K562 (cell line): ENCODE measurements at regions not wholly inside any gene's neighbourhood (a gene's known extent, or its start where the extent isn't known, plus 50 kb on each side); places are given as distances from the start of the nearest gene placed in this dataset.
A peak's percentile ranks its signal among the peaks of the same experiment; 100 is the strongest.

Source experiments
- ATAC-seq: fragments of 200-7000 bp; cut with Tn5 transposase; 3 replicates; pipeline ENCODE4 v1.9.1; 2020; ENCODE audit warnings: moderate library complexity
- BruUV-seq: library from RNA; stranded (reverse); fragments of 400-500 nt; replicated peaks from 2 replicates; lab custom pipeline; 2021; lab: Mats Ljungman, UMichigan
- CTCF ChIA-PET: fragments of 300-600 bp; formaldehyde crosslinking; extraction: SDS; loops from one replicate; lab custom pipeline; 2021; ENCODE audit warnings: low intra/inter-chr PET ratio; lab: Yijun Ruan, JAX
- POLR2A ChIA-PET: fragments of 300-600, 350-650 bp; sonication (Branson Sonifier 250); formaldehyde crosslinking; extraction: SDS; loops from one replicate; lab custom pipeline; 2021; ENCODE audit warnings: antibody characterized with exemption, inconsistent platforms; lab: Yijun Ruan, JAX
- DNase-seq, 4 experiments: peaks; one replicate each; pipeline versions ENCODE4 v3.0.0 to v3.0.0-alpha.2; 2011 to 2018; ENCODE audit warnings: low spot score in 3 of 4, mixed read lengths in 3 of 4; ENCODE audit errors: extremely low read depth in 1 of 4
- FAIRE-seq: peaks from 2 replicates; lab custom pipeline; 2011; peaks lifted over from hg19 to GRCh38; lab: Jason Lieb, UNC
- H2AFZ ChIP-seq: 2 replicates; pipeline ENCODE4 v1.6.0; 2011; ENCODE audit warnings: low read depth, low read length, control low read depth, inconsistent platforms
- H3K27ac ChIP-seq: fragments of 200-600 bp; 3 replicates; pipeline ENCODE4 v1.8.0; 2011; ENCODE audit warnings: low read depth, mild to moderate bottlenecking, control low read depth, inconsistent platforms, low read length, moderate library complexity, mixed read lengths; ENCODE audit errors: extremely low read depth
- H3K27me3 ChIP-seq, 2 experiments: fragments of 300-600 bp in 1 of 2; 2 replicates in 1 of 2; 3 replicates in 1 of 2; pipeline versions ENCODE4 v1.6.0 to v1.8.0; 2011; ENCODE audit warnings: inconsistent platforms in 2 of 2, low read length in 2 of 2, mild to moderate bottlenecking in 1 of 2, mixed read lengths in 1 of 2, moderate library complexity in 1 of 2; ENCODE audit not compliant: control insufficient read depth in 2 of 2, insufficient read depth in 2 of 2
- H3K36me3 ChIP-seq: fragments of 300-600 bp; 3 replicates; pipeline ENCODE4 v1.8.0; 2011; ENCODE audit warnings: mild to moderate bottlenecking, low read length, inconsistent platforms; ENCODE audit not compliant: control insufficient read depth, insufficient read depth
- H3K4me1 ChIP-seq, 2 experiments: fragments of 200-600 bp in 1 of 2; replicated peaks in 1 of 2; 2 replicates in 1 of 2; 3 replicates in 1 of 2; pipeline versions ENCODE4 v1.5.1 to v1.8.0; 2011; ENCODE audit warnings: inconsistent platforms in 2 of 2, low read length in 2 of 2, mild to moderate bottlenecking in 1 of 2, mixed read lengths in 1 of 2, moderate library complexity in 1 of 2; ENCODE audit not compliant: control insufficient read depth in 2 of 2, insufficient read depth in 2 of 2
- H3K4me2 ChIP-seq: 2 replicates; pipeline ENCODE4 v1.6.1; 2011; ENCODE audit warnings: low read length, control low read depth, inconsistent platforms, mixed read lengths; ENCODE audit not compliant: insufficient read depth
- H3K4me3 ChIP-seq: fragments of 200-600 bp; sonication (generic), shearing (Covaris generic); 2 replicates; pipeline ENCODE4 v1.5.1; 2016; ENCODE audit warnings: control low read depth, inconsistent platforms
- H3K79me2 ChIP-seq: fragments of 200-600 bp; 3 replicates; pipeline ENCODE4 v1.8.0; 2011; ENCODE audit warnings: low read length, inconsistent platforms; ENCODE audit not compliant: control insufficient read depth, insufficient read depth
- H3K9ac ChIP-seq, 2 experiments: 2 replicates each; pipeline versions ENCODE4 v1.6.0 to v1.6.1; 2011; ENCODE audit warnings: low read depth in 2 of 2, low read length in 2 of 2, control low read depth in 1 of 2, inconsistent platforms in 1 of 2, mild to moderate bottlenecking in 1 of 2, mixed read lengths in 1 of 2; ENCODE audit not compliant: insufficient read depth in 1 of 2
- H3K9me1 ChIP-seq: one replicate; pipeline ENCODE4 v1.6.0; 2011; ENCODE audit warnings: inconsistent platforms, mild to moderate bottlenecking, low read length, moderate library complexity; ENCODE audit not compliant: control insufficient read depth, insufficient read depth
- H3K9me3 ChIP-seq: replicated peaks from 2 replicates; pipeline ENCODE4 v1.5.1; 2011; ENCODE audit warnings: low read depth, low read length, inconsistent platforms; ENCODE audit not compliant: control insufficient read depth, insufficient read depth
- H4K20me1 ChIP-seq: replicated peaks from 2 replicates; pipeline ENCODE4 v1.6.1; 2011; ENCODE audit warnings: low read length, inconsistent platforms, mixed read lengths; ENCODE audit not compliant: control insufficient read depth, insufficient read depth
- BRF1 ChIP-seq: IDR thresholded peaks from 3 replicates; pipeline ENCODE4 v1.6.1; 2011; ENCODE audit warnings: borderline replicate concordance, mild to moderate bottlenecking; ENCODE audit not compliant: insufficient read length; ENCODE audit errors: extremely low read depth
- ETV5 ChIP-seq: sonication (generic); formaldehyde crosslinking; IDR thresholded peaks from 2 replicates; pipeline ENCODE4 v1.4.0; 2020; ENCODE audit warnings: low read depth, mild to moderate bottlenecking, missing genetic modification reagents
- FOSL1 ChIP-seq: fragments of 200-800 bp; sonication (Bioruptor generic); conservative IDR thresholded peaks from 2 replicates; pipeline ENCODE4 v1.6.1; 2016; ENCODE audit warnings: missing genetic modification characterization, missing compliant biosample characterization
- YY1 ChIP-seq, 3 experiments: IDR thresholded peaks; 2 replicates each; pipeline ENCODE4 v1.6.1; 2011; ENCODE audit warnings: low read length in 2 of 3, mild to moderate bottlenecking in 2 of 3, moderate library complexity in 2 of 3, borderline replicate concordance in 1 of 3, control low read depth in 1 of 3, low read depth in 1 of 3; ENCODE audit not compliant: insufficient read depth in 3 of 3, insufficient replicate concordance in 2 of 3, control insufficient read depth in 1 of 3, insufficient read length in 1 of 3; ENCODE audit errors: extremely low read depth in 1 of 3
- WGBS: fragments of 100-300 bp; shearing (Covaris generic); methylation state at CpG from one replicate; pipeline ENCODE4 v1.1.6; 2016; ENCODE audit warnings: low coverage, mixed read lengths; ENCODE audit not compliant: insufficient coverage; ENCODE audit errors: missing lambda C conversion rate; 5-methylcytosine and 5-hydroxymethylcytosine counted together
- in situ Hi-C: fragments of 300-500 bp; cut with MboI; formaldehyde crosslinking; loops from 4 replicates; pipeline ENCODE4 v1.15.0; 2018; ENCODE audit warnings: inconsistent platforms, mixed read lengths
- intact Hi-C: fragments of 100-400 bp; cut with micrococcal nuclease; formaldehyde crosslinking; loops from 2 replicates; pipeline ENCODE4 v1.14.2; 2022
- TF ChIP-seq, protein P1 (sequence below): fragments of 150-350 bp; conservative IDR thresholded peaks from 2 replicates; pipeline ENCODE4 v1.6.1; 2014; ENCODE audit warnings: low read length
- TF ChIP-seq, protein P2 (sequence below): sonication (generic); formaldehyde crosslinking; IDR thresholded peaks from 2 replicates; pipeline ENCODE4 v1.8.0; 2022; ENCODE audit warnings: mild to moderate bottlenecking, low read depth, missing genetic modification reagents

DNA sequence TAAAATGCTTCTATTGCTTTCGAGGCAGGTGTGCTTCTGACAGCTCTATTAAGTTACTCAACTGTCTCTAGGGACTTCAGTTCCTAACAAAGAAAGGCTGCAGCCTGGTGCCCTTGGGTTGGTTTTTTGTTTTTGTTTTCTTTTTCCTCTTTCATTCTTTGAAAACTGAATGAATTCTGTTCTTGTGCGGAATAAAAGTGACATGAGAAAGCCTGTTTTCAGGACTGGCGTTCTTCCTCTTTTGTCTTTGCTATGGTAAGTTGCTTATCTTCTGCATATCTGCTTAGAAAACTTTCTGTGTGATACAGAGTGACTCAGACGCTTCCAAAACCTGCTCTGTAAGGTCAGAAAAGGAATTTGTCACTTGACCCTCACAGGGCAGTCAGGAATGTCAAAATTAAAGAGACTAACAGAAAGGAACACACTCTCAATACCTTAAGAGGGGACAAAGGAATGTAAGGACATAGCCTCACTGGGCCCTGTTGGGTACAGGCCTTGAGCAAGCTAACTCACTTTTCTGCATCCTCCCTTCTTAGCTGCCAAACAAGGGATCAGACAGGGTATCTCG is 56.2 kb upstream of the NHSL1 start:
- no peaks in the 10 kb centered on the region for H3K79me2 ChIP-seq
- no TSS peak for BruUV-seq
- CTCF ChIA-PET, result no interaction called here
- DNase-seq (no peak), FAIRE-seq (no peak), ATAC-seq (no peak)
- no peak overlapping the region for H3K4me2 ChIP-seq
- no peaks in the 10 kb centered on the region for H3K9me1 ChIP-seq
- no peak overlapping the region for H3K4me3 ChIP-seq
- no peaks in the 10 kb centered on the region for H3K4me1 ChIP-seq
- in situ Hi-C loops (no loop called here), intact Hi-C loops (no loop called here)
- TF ChIP-seq ETV5 (CRISPR knock-in tag) (no peak), FOSL1 (tag) (0 out of 2 replicates have a peak, but pooled peaks have one; percentile 43)
- H3K27ac ChIP-seq, result no peak overlapping the region
- 0% methylated on average over 5 of the region's 5 CpGs for WGBS
- POLR2A ChIA-PET, result no interaction called here
- H2AFZ ChIP-seq, result no peak overlapping the region
- no peaks in the 10 kb centered on the region for H4K20me1 ChIP-seq
- H3K36me3 ChIP-seq, result no peaks in the 10 kb centered on the region
- no peaks in the 10 kb centered on the region for H3K9me3 ChIP-seq
- peaks cover 5 to 14% of the 10 kb centered on the region in 2 experiments; a peak in 2 of 5 replicates for H3K27me3 ChIP-seq
- no peak overlapping the region for H3K9ac ChIP-seq

DNA sequence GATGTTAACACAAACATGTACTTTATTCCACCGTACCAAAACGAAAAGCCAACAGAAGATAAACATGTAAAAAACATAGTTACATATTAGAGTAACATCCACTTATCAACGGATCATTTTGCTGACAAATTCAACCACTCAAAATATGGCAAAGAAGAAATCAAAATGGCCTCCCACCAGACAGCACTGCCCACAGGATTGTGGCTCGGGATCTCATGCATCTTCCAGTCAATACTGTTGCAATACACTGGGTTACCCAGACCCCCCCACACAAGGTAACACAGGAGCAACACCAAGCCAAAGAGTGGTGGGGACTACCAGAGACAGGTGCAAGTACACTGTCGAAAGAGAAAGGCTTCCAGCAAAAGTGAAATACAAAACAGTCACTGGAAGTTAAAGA is 57.9 kb upstream of the NHSL1 start:
- H2AFZ ChIP-seq, result no peak overlapping the region
- no peaks in the 10 kb centered on the region for H3K36me3 ChIP-seq
- no peak overlapping the region for H3K9ac ChIP-seq
- H3K9me3 ChIP-seq, result no peaks in the 10 kb centered on the region
- FAIRE-seq (no peak), ATAC-seq (no peak), DNase-seq (no peak)
- no peak overlapping the region for H3K27ac ChIP-seq
- H3K9me1 ChIP-seq, result no peaks in the 10 kb centered on the region
- H3K4me3 ChIP-seq, result no peak overlapping the region
- CTCF ChIA-PET, result no interaction called here
- TF ChIP-seq, protein P1, sequence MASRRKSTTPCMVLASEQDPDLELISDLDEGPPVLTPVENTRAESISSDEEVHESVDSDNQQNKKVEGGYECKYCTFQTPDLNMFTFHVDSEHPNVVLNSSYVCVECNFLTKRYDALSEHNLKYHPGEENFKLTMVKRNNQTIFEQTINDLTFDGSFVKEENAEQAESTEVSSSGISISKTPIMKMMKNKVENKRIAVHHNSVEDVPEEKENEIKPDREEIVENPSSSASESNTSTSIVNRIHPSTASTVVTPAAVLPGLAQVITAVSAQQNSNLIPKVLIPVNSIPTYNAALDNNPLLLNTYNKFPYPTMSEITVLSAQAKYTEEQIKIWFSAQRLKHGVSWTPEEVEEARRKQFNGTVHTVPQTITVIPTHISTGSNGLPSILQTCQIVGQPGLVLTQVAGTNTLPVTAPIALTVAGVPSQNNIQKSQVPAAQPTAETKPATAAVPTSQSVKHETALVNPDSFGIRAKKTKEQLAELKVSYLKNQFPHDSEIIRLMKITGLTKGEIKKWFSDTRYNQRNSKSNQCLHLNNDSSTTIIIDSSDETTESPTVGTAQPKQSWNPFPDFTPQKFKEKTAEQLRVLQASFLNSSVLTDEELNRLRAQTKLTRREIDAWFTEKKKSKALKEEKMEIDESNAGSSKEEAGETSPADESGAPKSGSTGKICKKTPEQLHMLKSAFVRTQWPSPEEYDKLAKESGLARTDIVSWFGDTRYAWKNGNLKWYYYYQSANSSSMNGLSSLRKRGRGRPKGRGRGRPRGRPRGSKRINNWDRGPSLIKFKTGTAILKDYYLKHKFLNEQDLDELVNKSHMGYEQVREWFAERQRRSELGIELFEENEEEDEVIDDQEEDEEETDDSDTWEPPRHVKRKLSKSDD, result no peak
- TF ChIP-seq, protein P2, sequence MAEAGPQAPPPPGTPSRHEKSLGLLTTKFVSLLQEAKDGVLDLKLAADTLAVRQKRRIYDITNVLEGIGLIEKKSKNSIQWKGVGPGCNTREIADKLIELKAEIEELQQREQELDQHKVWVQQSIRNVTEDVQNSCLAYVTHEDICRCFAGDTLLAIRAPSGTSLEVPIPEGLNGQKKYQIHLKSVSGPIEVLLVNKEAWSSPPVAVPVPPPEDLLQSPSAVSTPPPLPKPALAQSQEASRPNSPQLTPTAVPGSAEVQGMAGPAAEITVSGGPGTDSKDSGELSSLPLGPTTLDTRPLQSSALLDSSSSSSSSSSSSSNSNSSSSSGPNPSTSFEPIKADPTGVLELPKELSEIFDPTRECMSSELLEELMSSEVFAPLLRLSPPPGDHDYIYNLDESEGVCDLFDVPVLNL (CRISPR knock-in tag), result no peak
- TF ChIP-seq BRF1 (no peak), YY1 (IDR thresholded peaks at IDR 0.05; ENCODE audit: borderline replicate concordance in 1 of 3, control insufficient read depth in 1 of 3, extremely low read depth in 1 of 3, insufficient read depth in 3 of 3, insufficient read length in 1 of 3, insufficient replicate concordance in 2 of 3, low read depth in 1 of 3, low read length in 2 of 3) (peak in 1 of 3 experiments; percentile 11)
- no peaks in the 10 kb centered on the region for H3K4me1 ChIP-seq
- H3K79me2 ChIP-seq, result no peaks in the 10 kb centered on the region
- intact Hi-C loops, result no loop called here
- in situ Hi-C loops, result no loop called here
- WGBS, result under 1% methylated on average over 5 of the region's 5 CpGs
- POLR2A ChIA-PET, result no interaction called here
- H4K20me1 ChIP-seq, result no peaks in the 10 kb centered on the region
- no TSS peak for BruUV-seq
- H3K27me3 ChIP-seq, result peaks cover 10 to 29% of the 10 kb centered on the region in 2 experiments; a peak in 3 of 5 replicates
- no peak overlapping the region for H3K4me2 ChIP-seq
